GM12801 (cell line): ENCODE measurements at regions not wholly inside any gene's neighbourhood (a gene's known extent, or its start where the extent isn't known, plus 50 kb on each side); places are given as distances from the start of the nearest gene placed in this dataset.

Source experiments
- TF ChIP-seq, protein P1 (sequence below): IDR thresholded peaks from one replicate; pipeline ENCODE4 v1.5.1; 2011; ENCODE audit warnings: control low read depth; ENCODE audit not compliant: insufficient read length; ENCODE audit errors: extremely low read depth

DNA sequence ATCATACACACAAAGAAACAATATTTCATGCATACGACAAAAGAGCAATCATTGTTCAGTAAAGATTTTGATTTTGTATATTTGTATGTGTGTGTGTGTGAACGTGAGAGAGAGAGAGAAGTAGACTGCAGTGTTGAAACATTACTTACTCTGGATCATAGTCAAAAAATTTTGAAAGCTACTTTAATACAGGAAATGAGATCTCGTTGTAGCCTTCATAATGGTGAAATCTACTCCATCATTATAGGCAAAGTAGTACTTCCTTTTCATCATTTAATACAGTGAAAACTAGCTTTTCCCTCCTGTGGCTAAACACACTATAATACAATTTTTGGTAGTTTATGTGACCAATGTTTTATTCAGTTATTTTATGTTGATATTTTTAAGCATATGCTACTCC is 1427.7 kb upstream of the C9orf72 start:
- TF ChIP-seq, protein P1, sequence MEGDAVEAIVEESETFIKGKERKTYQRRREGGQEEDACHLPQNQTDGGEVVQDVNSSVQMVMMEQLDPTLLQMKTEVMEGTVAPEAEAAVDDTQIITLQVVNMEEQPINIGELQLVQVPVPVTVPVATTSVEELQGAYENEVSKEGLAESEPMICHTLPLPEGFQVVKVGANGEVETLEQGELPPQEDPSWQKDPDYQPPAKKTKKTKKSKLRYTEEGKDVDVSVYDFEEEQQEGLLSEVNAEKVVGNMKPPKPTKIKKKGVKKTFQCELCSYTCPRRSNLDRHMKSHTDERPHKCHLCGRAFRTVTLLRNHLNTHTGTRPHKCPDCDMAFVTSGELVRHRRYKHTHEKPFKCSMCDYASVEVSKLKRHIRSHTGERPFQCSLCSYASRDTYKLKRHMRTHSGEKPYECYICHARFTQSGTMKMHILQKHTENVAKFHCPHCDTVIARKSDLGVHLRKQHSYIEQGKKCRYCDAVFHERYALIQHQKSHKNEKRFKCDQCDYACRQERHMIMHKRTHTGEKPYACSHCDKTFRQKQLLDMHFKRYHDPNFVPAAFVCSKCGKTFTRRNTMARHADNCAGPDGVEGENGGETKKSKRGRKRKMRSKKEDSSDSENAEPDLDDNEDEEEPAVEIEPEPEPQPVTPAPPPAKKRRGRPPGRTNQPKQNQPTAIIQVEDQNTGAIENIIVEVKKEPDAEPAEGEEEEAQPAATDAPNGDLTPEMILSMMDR, result no peak

DNA sequence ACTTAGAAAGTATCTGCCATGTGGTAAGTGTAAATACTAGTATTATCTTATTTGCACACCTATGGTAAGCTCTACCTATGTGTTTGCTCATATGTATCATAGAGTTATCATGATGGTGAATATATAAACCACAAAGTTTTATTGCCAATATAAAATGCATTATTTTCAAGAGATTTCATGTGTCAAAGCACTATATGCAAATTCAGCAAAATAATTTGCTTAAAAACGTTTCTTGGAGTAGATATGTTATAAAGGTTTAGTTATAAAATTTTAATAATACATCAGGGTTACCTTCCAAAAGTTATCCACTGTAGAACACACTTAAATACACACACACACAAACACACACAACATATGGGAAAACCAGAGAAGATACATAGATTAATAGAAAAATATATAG is 1431.7 kb upstream of the C9orf72 start:
- TF ChIP-seq, protein P1, result no peak

DNA sequence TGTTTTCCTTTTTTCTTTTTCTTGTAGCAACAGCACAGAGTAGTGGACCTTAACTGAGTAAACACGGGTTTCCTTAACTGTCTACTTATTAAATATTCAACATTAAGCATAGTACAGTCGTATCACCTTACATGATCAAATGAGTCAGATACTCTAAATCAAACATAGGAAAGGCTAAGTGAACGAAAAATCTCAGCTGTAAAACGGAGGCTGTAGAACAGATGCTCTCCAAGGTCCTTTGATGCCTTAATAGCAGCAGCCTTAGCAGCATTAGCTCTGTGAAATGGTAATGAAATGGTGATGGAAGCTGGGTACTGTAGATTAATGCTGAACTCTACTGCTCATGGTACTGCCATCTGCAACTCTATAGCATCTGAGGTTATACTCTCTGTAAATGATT is 1433.3 kb upstream of the C9orf72 start:
- TF ChIP-seq, protein P1, result no peak

DNA sequence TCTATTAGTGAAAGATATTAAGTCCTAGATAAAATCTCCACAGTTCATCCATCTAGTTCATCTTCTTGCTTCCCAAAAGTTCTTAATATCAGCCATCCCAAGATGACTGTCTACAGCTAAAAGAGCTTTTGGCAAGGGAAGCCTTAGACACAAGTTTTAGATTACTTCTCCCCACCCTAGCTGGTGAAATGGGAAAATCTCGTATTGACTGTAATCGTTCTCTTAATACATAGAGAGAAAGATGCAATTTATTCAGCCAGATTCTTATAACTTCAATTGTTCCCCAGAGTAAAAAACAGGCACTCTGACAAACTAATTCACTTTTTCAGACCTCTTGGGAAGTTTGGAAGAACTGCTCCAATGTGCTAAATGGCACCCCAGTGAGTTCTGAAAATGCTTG is 1439.6 kb upstream of the C9orf72 start:
- TF ChIP-seq, protein P1, result no peak

DNA sequence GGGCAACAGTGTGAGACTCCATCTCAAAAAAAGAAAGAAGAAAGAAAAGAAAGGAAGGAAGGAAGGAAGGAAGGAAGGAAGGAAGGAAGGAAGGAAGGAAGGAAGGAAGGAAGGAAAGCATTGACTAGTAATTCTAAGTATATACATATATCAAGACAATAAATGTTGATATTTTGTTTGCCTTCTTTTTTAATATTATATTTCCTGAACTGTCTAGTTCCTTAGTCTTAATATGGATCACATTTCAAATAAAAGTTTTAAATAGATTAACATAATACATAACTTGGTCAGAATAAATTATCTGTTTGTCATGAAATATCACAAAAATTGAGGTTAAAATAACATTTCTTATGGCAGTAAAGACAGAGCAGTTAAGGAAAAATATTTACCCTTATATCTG is 1448.4 kb upstream of the C9orf72 start:
- TF ChIP-seq, protein P1, result no peak

DNA sequence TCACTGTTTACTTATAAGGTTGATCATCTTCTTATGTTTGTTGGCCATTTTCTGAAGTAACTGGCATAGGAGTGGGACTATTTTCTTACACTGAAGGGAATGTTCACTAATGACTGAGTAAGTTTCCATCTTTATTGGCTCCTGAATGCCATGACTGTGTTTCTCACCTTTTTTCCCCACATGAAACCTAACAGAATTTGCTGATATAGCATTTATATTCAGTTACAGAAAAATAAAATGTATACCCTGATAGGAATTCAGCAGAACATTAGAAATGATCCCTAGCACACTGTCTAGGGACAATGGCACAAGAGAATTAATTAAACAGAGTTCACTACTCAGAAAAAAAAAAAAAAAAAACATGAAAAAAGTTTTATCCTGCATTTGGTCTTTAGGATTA is 1465.1 kb upstream of the C9orf72 start:
- TF ChIP-seq, protein P1, result no peak

DNA sequence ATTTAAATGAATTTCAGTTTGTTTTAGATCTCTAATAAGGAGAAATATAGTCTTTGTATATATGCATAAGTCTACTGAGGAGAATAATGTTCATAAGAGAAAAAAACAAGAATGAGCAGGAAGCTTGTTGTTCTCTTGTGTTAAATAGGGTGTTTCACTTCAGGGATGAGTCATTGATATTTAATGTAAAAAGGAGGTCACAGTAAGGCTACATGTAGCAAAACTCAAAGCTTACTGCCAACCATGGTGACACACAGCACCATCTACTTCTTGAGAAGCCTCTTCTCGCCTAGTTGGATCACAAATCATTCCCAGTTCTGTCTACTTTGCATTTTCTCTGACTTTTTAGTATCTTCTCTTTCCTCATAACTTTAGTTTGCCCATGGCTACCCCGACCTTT is 1466.0 kb upstream of the C9orf72 start:
- TF ChIP-seq, protein P1, result no peak

DNA sequence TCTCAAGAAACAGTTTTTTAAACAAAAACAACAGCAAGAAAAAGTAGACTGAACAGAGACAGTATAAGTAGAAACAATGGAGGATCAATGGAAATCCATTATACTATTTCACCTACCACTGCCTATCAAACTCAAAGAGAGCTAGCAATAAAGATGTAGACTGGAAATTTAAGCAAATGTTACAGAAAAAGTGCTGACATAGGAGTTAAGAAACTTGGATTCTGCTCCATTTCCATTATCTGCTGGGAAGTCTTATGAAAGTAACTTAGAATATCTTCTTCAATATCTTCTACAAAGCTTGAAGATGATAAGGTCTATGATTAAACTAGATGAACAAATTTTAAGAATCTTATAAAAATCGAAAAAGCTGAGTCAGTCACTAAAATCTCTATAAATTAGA is 1469.8 kb upstream of the C9orf72 start:
- TF ChIP-seq, protein P1, result no peak
